ENCODE measurements at regions not wholly inside any gene's neighbourhood (a gene's known extent, or its start where the extent isn't known, plus 50 kb on each side); places are given as distances from the start of the nearest gene placed in this dataset.

DNA sequence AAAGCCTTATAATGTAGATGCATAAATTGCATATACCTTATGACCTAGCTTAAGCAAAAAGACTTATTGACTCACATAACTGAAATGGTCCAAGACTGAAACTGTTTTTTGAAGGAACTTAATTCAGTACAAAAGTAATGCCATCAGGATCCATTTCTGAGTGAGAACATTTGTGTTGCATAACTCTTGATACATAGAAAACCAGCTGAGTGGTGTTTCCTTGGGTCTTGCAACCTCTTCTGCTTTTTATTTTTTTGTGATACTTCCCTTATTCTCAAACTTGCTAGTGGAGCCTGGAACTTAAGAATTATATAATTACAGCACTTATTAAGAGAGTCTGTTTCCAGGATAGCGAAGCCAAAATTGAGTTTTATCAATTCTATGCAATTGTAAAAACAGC, 272.0 kb downstream of the MAN2A1 start:
- TF ChIP-seq, protein P1, sequence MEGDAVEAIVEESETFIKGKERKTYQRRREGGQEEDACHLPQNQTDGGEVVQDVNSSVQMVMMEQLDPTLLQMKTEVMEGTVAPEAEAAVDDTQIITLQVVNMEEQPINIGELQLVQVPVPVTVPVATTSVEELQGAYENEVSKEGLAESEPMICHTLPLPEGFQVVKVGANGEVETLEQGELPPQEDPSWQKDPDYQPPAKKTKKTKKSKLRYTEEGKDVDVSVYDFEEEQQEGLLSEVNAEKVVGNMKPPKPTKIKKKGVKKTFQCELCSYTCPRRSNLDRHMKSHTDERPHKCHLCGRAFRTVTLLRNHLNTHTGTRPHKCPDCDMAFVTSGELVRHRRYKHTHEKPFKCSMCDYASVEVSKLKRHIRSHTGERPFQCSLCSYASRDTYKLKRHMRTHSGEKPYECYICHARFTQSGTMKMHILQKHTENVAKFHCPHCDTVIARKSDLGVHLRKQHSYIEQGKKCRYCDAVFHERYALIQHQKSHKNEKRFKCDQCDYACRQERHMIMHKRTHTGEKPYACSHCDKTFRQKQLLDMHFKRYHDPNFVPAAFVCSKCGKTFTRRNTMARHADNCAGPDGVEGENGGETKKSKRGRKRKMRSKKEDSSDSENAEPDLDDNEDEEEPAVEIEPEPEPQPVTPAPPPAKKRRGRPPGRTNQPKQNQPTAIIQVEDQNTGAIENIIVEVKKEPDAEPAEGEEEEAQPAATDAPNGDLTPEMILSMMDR (IDR thresholded peaks at IDR 0.05 in 2 of 3, conservative IDR thresholded peaks at IDR 0.05 in 1 of 3; ENCODE audit: borderline replicate concordance in 1 of 3, insufficient read depth in 1 of 3, low read depth in 2 of 3, low read length in 2 of 3), result no peak
- no peak for TF ChIP-seq POLR2A (IDR thresholded peaks at IDR 0.05; ENCODE audit: borderline replicate concordance, extremely low read depth, insufficient read depth, insufficient read length)
- TF ChIP-seq, protein P2, sequence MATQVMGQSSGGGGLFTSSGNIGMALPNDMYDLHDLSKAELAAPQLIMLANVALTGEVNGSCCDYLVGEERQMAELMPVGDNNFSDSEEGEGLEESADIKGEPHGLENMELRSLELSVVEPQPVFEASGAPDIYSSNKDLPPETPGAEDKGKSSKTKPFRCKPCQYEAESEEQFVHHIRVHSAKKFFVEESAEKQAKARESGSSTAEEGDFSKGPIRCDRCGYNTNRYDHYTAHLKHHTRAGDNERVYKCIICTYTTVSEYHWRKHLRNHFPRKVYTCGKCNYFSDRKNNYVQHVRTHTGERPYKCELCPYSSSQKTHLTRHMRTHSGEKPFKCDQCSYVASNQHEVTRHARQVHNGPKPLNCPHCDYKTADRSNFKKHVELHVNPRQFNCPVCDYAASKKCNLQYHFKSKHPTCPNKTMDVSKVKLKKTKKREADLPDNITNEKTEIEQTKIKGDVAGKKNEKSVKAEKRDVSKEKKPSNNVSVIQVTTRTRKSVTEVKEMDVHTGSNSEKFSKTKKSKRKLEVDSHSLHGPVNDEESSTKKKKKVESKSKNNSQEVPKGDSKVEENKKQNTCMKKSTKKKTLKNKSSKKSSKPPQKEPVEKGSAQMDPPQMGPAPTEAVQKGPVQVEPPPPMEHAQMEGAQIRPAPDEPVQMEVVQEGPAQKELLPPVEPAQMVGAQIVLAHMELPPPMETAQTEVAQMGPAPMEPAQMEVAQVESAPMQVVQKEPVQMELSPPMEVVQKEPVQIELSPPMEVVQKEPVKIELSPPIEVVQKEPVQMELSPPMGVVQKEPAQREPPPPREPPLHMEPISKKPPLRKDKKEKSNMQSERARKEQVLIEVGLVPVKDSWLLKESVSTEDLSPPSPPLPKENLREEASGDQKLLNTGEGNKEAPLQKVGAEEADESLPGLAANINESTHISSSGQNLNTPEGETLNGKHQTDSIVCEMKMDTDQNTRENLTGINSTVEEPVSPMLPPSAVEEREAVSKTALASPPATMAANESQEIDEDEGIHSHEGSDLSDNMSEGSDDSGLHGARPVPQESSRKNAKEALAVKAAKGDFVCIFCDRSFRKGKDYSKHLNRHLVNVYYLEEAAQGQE (IDR thresholded peaks at IDR 0.05; ENCODE audit: low read depth), result no peak
- TF ChIP-seq CEBPB (IDR thresholded peaks at IDR 0.05; ENCODE audit: low read depth), result no peak
- TF ChIP-seq SP1 (IDR thresholded peaks at IDR 0.05; ENCODE audit: low read depth), result no peak
